ENCODE measurements at regions not wholly inside any gene's neighbourhood (a gene's known extent, or its start where the extent isn't known, plus 50 kb on each side); places are given as distances from the start of the nearest gene placed in this dataset.

- H3K4me3 ChIP-seq (ENCODE audit: low read depth, low read length): no peak overlapping the region
- no peak for TF ChIP-seq CTCF (conservative IDR thresholded peaks at IDR 0.05; ENCODE audit: low read depth, low read length)
- DNase-seq (ENCODE audit: low read depth): no peak
Measured at GRCh38 chr7:25314094-25314730, 85.9 kb upstream of the NPVF start.

- no peak for DNase-seq (ENCODE audit: low read depth)
- no peak overlapping the region for H3K4me3 ChIP-seq (ENCODE audit: low read depth, low read length)
- no peak for TF ChIP-seq CTCF (conservative IDR thresholded peaks at IDR 0.05; ENCODE audit: low read depth, low read length)
Measured at GRCh38 chr7:25314731-25315267, 86.5 kb upstream of the NPVF start.

GRCh38 chr7:25316366-25316765 lies 88.1 kb upstream of the NPVF start:
- no peak for DNase-seq (ENCODE audit: low read depth)
- H3K4me3 ChIP-seq (ENCODE audit: low read depth, low read length): no peak overlapping the region
- no peak for TF ChIP-seq CTCF (conservative IDR thresholded peaks at IDR 0.05; ENCODE audit: low read depth, low read length)

GRCh38 chr7:25318047-25318446 lies 89.8 kb upstream of the NPVF start:
- DNase-seq (ENCODE audit: low read depth): no peak
- no peak for TF ChIP-seq CTCF (conservative IDR thresholded peaks at IDR 0.05; ENCODE audit: low read depth, low read length)

GRCh38 chr7:25319707-25320106 lies 91.4 kb upstream of the NPVF start:
- TF ChIP-seq CTCF (conservative IDR thresholded peaks at IDR 0.05; ENCODE audit: low read depth, low read length): no peak
- no peak for DNase-seq (ENCODE audit: low read depth)

More at GRCh38 chr7:25318047-25318446, 89.8 kb upstream of the NPVF start:
- no peak overlapping the region for H3K4me3 ChIP-seq (ENCODE audit: low read depth, low read length)

GRCh38 chr7:25320791-25321190 lies 92.5 kb upstream of the NPVF start:
- no peak for TF ChIP-seq CTCF (conservative IDR thresholded peaks at IDR 0.05; ENCODE audit: low read depth, low read length)

More at GRCh38 chr7:25319707-25320106, 91.4 kb upstream of the NPVF start:
- no peak overlapping the region for H3K4me3 ChIP-seq (ENCODE audit: low read depth, low read length)

GRCh38 chr7:25321424-25321823 lies 93.1 kb upstream of the NPVF start:
- TF ChIP-seq CTCF (conservative IDR thresholded peaks at IDR 0.05; ENCODE audit: low read depth, low read length): no peak
- no peak overlapping the region for H3K4me3 ChIP-seq (ENCODE audit: low read depth, low read length)
- no peak for DNase-seq (ENCODE audit: low read depth)

More at GRCh38 chr7:25320791-25321190, 92.5 kb upstream of the NPVF start:
- DNase-seq (ENCODE audit: low read depth): no peak
- no peak overlapping the region for H3K4me3 ChIP-seq (ENCODE audit: low read depth, low read length)
